ENCODE measurements at regions not wholly inside any gene's neighbourhood (a gene's known extent, or its start where the extent isn't known, plus 50 kb on each side); places are given as distances from the start of the nearest gene placed in this dataset.
"Not testable (repeated sequence)": the region's sequence is repeated elsewhere in the genome, so short reads cannot be mapped to it uniquely, and the experiment has no call there.

GRCh38 chr12:124213666-124214347, 81.1 kb upstream of the RFLNA start:
- no peak for ATAC-seq (ENCODE audit: low read depth)
- no peaks in the 10 kb centered on the region for H3K4me1 Mint-ChIP-seq
- H3K36me3 Mint-ChIP-seq (ENCODE audit: low read depth) = peaks cover 2% of the 10 kb centered on the region
- peaks cover 21% of the 10 kb centered on the region for H3K27me3 Mint-ChIP-seq
- POLR2A ChIA-PET = no interaction called here
- peaks cover 15% of the 10 kb centered on the region for H3K9me3 Mint-ChIP-seq
- intact Hi-C loops (cut with micrococcal nuclease) = no loop called here
- no peak overlapping the region for H3K27ac Mint-ChIP-seq
- no peak for DNase-seq
- no peak overlapping the region for H3K4me3 Mint-ChIP-seq
- no peak for TF ChIP-seq CTCF (IDR thresholded peaks at IDR 0.05)
- CTCF ChIA-PET = no interaction called here

GRCh38 chr12:124214574-124214973, 80.3 kb upstream of the RFLNA start:
- ATAC-seq (ENCODE audit: low read depth) = no peak
- ChIA-PET POLR2A (no interaction called here), CTCF (no interaction called here)
- H3K27me3 Mint-ChIP-seq = peaks cover 21% of the 10 kb centered on the region
- no peak overlapping the region for H3K4me3 Mint-ChIP-seq
- no peak for TF ChIP-seq CTCF (IDR thresholded peaks at IDR 0.05)
- peaks cover 2% of the 10 kb centered on the region for H3K36me3 Mint-ChIP-seq (ENCODE audit: low read depth)
- no peaks in the 10 kb centered on the region for H3K4me1 Mint-ChIP-seq
- peaks cover 15% of the 10 kb centered on the region for H3K9me3 Mint-ChIP-seq
- no peak overlapping the region for H3K27ac Mint-ChIP-seq
- DNase-seq = no peak
- intact Hi-C loops (cut with micrococcal nuclease) = no loop called here

DNA sequence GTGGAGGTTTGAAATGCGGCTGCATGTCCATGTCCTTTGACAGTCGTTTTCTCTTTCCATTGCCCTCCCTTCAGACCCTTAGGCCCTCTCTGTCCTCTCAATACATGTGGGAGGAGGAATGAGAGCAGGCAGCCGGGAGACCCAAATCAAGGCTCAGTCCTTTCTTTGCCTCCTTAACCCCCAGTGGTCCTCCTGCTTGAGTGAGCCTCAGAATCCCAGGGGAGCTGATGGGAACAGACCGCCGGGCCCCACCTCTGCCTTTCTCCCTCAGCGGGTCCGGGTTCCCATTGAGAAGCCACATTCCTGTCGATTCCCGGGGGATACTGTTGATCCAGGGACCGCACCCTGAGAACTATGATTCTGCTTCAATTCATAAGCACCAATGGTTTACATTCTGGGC, 77.9 kb upstream of the RFLNA start:
- Mint-ChIP-seq H3K4me3 (no peak overlapping the region), H3K36me3 (ENCODE audit: low read depth) (peaks cover 2% of the 10 kb centered on the region), H3K9me3 (peaks cover 14% of the 10 kb centered on the region), H3K27ac (no peak overlapping the region), H3K27me3 (peaks cover 34% of the 10 kb centered on the region), H3K4me1 (no peaks in the 10 kb centered on the region)
- DNase-seq (no peak), ATAC-seq (ENCODE audit: low read depth) (no peak)
- intact Hi-C loops (cut with micrococcal nuclease) = no loop called here
- CTCF ChIA-PET = no interaction called here
- TF ChIP-seq CTCF (IDR thresholded peaks at IDR 0.05) = no peak
- POLR2A ChIA-PET = interaction anchor here (0.7 kb wide), 1 partner anchor 1999 kb away, joined by 5 read pairs; no protein-coding TSS in a partner anchor

- intact Hi-C loops (cut with micrococcal nuclease) = no loop called here
- Mint-ChIP-seq H3K27ac (no peak overlapping the region), H3K9me3 (peaks cover 14% of the 10 kb centered on the region), H3K4me3 (no peak overlapping the region), H3K27me3 (peaks cover 40% of the 10 kb centered on the region), H3K4me1 (no peaks in the 10 kb centered on the region), H3K36me3 (ENCODE audit: low read depth) (peaks cover 2% of the 10 kb centered on the region)
- DNase-seq (no peak), ATAC-seq (ENCODE audit: low read depth) (no peak)
- no peak for TF ChIP-seq CTCF (IDR thresholded peaks at IDR 0.05)
- ChIA-PET CTCF (no interaction called here), POLR2A (interaction anchor here (0.7 kb wide), 1 partner anchor 1998 kb away, joined by 5 read pairs; no protein-coding TSS in a partner anchor)
Measured at GRCh38 chr12:124217508-124218242, 77.2 kb upstream of the RFLNA start.

DNA sequence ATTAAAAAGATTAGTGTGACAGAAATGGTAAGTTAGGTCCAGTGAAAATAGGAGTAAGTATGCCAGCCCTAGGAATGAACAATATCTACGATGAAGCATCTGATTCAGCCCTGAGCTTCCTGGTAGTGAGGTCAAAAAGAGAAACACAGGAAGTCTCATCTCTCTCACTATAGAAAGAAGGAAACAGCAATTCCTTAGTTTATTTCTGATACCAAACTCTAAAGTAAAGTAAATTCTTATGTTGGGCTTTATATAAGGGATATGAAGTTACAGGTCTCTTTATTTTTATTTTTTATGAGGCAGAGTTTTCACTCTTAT, 76.7 kb upstream of the RFLNA start:
- Mint-ChIP-seq H3K4me3 (no peak overlapping the region), H3K9me3 (peaks cover 14% of the 10 kb centered on the region)
- CTCF ChIA-PET = no interaction called here

DNA sequence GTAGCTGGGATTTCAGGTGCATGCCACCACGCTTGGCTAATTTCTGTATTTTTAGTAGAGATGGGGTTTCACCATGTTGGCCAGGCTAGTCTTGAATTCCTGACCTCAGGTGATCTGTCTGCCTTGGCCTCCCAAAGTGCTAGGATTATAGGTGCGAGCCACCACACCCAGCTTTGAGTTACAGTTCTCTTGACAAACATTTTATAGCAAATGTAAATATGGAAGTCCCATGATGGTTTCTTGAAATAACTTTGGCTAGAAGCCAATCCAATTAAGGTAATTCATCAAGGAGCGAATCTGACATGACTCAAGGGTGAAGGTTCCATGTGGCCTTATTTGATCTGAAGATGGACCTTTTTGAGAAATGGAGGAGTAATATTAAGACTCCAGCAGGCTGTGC, 76.2 kb upstream of the RFLNA start:
- DNase-seq; POLR2A ChIA-PET; H3K36me3 Mint-ChIP-seq (ENCODE audit: low read depth); H3K27ac Mint-ChIP-seq; CTCF ChIA-PET; H3K4me1 Mint-ChIP-seq; H3K4me3 Mint-ChIP-seq; intact Hi-C loops (cut with micrococcal nuclease); ATAC-seq (ENCODE audit: low read depth): not testable (repeated sequence)
- H3K27me3 Mint-ChIP-seq = peaks cover 42% of the 10 kb centered on the region
- peaks cover 14% of the 10 kb centered on the region for H3K9me3 Mint-ChIP-seq

More for the DNA sequence above, 76.7 kb upstream of the RFLNA start:
- POLR2A ChIA-PET = no interaction called here
- no peak for DNase-seq
- no peak for TF ChIP-seq CTCF (IDR thresholded peaks at IDR 0.05)
- ATAC-seq (ENCODE audit: low read depth) = no peak
- peaks cover 2% of the 10 kb centered on the region for H3K36me3 Mint-ChIP-seq (ENCODE audit: low read depth)
- no peaks in the 10 kb centered on the region for H3K4me1 Mint-ChIP-seq
- no peak overlapping the region for H3K27ac Mint-ChIP-seq
- intact Hi-C loops (cut with micrococcal nuclease) = no loop called here
- H3K27me3 Mint-ChIP-seq = peaks cover 42% of the 10 kb centered on the region

Data from activated B cell treated with CpG ODN at 0.5 μM for 24 hours (primary cell).